ENCODE measurements at regions not wholly inside any gene's neighbourhood (a gene's known extent, or its start where the extent isn't known, plus 50 kb on each side); places are given as distances from the start of the nearest gene placed in this dataset.

DNA sequence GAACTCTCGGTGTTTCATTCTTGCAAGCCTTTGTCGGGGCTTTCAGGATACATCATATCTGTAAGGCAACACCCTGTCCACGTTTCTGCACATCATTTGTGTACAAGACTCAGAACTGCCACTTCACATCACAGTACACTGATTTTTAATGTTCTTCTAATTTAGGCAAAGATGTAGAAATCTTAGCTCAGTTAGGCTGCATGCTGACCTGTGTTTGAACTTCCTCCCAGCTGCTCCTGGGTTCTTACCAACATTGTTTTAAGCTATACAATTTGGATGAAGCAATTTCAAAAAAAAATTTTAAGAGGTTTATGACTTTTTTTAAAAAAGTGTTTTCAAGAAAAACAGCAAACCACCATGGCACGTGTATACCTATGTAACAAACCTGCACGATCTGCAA, 1047.9 kb upstream of the SLC10A2 start:
- Mint-ChIP-seq H3K27ac (no peak overlapping the region), H3K9me3 (peaks cover 0 to 17% (median 2%) of the 10 kb centered on the region in 11 donors), H3K27me3 (no peaks in the 10 kb centered on the region), H3K36me3 (no peaks in the 10 kb centered on the region), H3K4me3 (no peak overlapping the region), H3K4me1 (no peaks in the 10 kb centered on the region)
- H3K36me3 ChIP-seq (ENCODE audit: control insufficient read depth in 2 of 3, insufficient read depth in 3 of 3, low read length in 3 of 3): no peaks in the 10 kb centered on the region
- H3K4me1 ChIP-seq (ENCODE audit: control insufficient read depth in 2 of 2, insufficient read depth in 2 of 2, low read length in 2 of 2): no peaks in the 10 kb centered on the region
- ATAC-seq (no peak), DNase-seq (no peak)
- no peak overlapping the region for H3K4me3 ChIP-seq (ENCODE audit: low read length)
- CTCF ChIA-PET: no interaction called here
- intact Hi-C loops (cut with micrococcal nuclease): no loop called here
- POLR2A ChIA-PET: no interaction called here
- no peaks in the 10 kb centered on the region for H3K9me3 ChIP-seq (ENCODE audit: control insufficient read depth in 2 of 3, low read length in 3 of 3)
- no peaks in the 10 kb centered on the region for H3K27me3 ChIP-seq (ENCODE audit: control insufficient read depth in 2 of 2, insufficient read depth in 2 of 2, low read length in 2 of 2)
- no peak overlapping the region for H3K27ac ChIP-seq (ENCODE audit: low read depth, low read length)

DNA sequence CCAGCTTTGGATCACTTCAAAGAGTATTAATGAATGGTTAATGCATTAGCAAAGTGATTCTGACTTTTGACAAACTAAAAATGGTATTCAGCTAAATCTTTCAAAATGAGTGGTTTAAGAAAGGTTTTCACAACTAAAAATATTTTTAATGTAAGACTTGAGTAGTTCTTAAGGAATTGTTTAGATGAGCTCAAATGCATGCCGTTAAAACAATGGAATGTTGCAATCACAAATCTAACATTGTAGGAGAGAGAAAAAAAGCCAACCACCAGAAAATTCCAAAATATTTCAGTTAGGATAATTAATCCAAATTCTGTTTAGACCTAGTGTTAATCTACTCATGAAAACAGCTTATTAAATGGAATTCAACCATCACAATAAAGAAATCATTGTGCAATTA, 1044.8 kb upstream of the SLC10A2 start:
- DNase-seq (no peak), ATAC-seq (no peak)
- Mint-ChIP-seq H3K36me3 (no peaks in the 10 kb centered on the region), H3K9me3 (peaks cover 0 to 20% (median 3%) of the 10 kb centered on the region in 11 donors), H3K27me3 (no peaks in the 10 kb centered on the region), H3K4me1 (no peaks in the 10 kb centered on the region), H3K4me3 (no peak overlapping the region), H3K27ac (no peak overlapping the region)
- Histone ChIP-seq H3K27me3 (ENCODE audit: control insufficient read depth in 2 of 2, insufficient read depth in 2 of 2, low read length in 2 of 2) (no peaks in the 10 kb centered on the region), H3K27ac (ENCODE audit: low read depth, low read length) (no peak overlapping the region), H3K4me3 (ENCODE audit: low read length) (no peak overlapping the region), H3K4me1 (ENCODE audit: control insufficient read depth in 2 of 2, insufficient read depth in 2 of 2, low read length in 2 of 2) (no peaks in the 10 kb centered on the region), H3K36me3 (ENCODE audit: control insufficient read depth in 2 of 3, insufficient read depth in 3 of 3, low read length in 3 of 3) (no peaks in the 10 kb centered on the region), H3K9me3 (ENCODE audit: control insufficient read depth in 2 of 3, low read length in 3 of 3) (no peaks in the 10 kb centered on the region)
- intact Hi-C loops (cut with micrococcal nuclease): no loop called here
- CTCF ChIA-PET: no interaction called here
- POLR2A ChIA-PET: no interaction called here

DNA sequence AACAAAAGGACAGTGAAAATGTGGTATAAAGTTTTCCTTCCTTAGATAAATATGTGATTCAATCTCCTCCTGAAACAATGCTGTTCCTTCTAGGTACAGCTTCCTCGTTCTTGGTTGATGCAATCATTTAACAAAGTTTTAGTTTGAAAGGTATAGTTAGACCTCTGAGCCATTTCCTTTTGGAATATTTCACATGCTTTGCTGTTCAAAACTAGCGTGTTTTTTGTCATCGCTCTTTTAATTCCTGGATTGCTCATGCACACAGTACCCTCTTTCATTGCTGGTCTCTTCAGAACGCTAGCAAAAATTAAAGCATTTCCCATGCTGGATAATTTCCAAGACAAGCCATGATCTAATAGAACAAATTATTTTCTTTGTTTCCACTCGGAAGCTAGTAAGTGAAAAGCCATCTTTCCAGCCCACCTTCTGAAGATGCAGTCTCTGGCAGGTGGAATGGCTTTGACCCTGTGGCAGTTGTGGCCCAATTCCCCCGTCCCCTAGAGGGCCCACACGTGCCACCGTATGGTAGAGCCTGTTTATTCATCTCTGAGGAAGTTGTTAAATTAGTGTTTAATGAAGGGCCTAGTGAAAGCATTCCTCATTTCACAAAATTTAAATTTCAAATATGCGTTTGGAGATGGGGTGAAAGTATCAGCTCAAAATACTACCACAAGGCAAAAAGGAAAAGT, 1040.6 kb upstream of the SLC10A2 start:
- Histone ChIP-seq H3K4me1 (ENCODE audit: control insufficient read depth in 2 of 2, insufficient read depth in 2 of 2, low read length in 2 of 2) (no peaks in the 10 kb centered on the region), H3K9me3 (ENCODE audit: control insufficient read depth in 2 of 3, low read length in 3 of 3) (no peaks in the 10 kb centered on the region), H3K27ac (ENCODE audit: low read depth, low read length) (no peak overlapping the region), H3K27me3 (ENCODE audit: control insufficient read depth in 2 of 2, insufficient read depth in 2 of 2, low read length in 2 of 2) (no peaks in the 10 kb centered on the region), H3K4me3 (ENCODE audit: low read length) (no peak overlapping the region), H3K36me3 (ENCODE audit: control insufficient read depth in 2 of 3, insufficient read depth in 3 of 3, low read length in 3 of 3) (no peaks in the 10 kb centered on the region)
- H3K36me3 Mint-ChIP-seq: no peaks in the 10 kb centered on the region
- ChIA-PET POLR2A (no interaction called here), CTCF (no interaction called here)
- no peaks in the 10 kb centered on the region for H3K27me3 Mint-ChIP-seq
- DNase-seq: no peak
- no peak for ATAC-seq
- intact Hi-C loops (cut with micrococcal nuclease): no loop called here
- H3K27ac Mint-ChIP-seq: no peak overlapping the region
- no peaks in the 10 kb centered on the region for H3K4me1 Mint-ChIP-seq
- H3K9me3 Mint-ChIP-seq: peaks cover 0 to 20% (median 7%) of the 10 kb centered on the region in 11 donors
- H3K4me3 Mint-ChIP-seq: no peak overlapping the region

DNA sequence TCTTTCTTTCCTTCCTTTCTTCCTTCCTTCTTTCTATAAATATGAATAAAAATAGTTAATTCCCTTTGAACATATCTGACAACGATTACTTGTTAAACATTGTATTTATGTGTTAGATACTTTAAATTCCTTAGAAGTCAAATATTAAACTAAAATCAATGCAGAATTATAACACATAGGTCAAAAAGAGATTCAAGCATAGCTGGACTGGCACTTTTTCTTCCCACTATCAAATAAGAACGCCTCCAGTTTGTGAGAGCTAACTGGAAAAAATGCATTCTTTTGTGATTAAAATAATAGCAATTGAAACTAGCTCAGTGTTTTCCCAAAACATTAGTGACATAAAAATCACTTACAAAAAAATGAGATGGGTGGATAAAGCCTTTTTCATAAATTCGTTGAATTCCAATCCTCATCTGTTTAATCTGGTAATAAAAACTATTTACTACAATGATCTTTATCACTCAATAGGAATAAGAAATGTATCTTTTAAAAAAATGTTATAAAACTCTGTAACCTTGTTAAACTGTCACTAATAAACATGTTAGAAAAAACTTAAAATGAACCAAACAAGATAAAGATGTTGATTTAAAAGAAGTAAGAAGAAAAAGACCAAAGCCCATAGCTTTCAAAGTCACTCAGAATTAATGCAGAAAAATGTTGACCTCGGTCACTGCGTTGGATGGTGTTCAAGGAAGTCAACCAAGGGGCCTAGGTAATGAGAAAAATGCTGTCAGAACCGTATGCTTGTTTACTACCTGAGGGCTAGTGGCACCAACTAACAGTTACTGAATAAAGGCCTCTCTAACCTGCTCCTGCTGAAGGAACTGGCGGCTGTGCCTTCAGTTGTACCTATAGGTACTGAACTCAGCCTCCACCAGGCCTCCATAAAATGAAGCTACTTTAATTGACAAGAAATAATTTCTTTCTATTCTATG, 1039.5 kb upstream of the SLC10A2 start:
- H3K27ac Mint-ChIP-seq: no peak overlapping the region
- DNase-seq (no peak), ATAC-seq (no peak)
- no peaks in the 10 kb centered on the region for H3K27me3 ChIP-seq (ENCODE audit: control insufficient read depth in 2 of 2, insufficient read depth in 2 of 2, low read length in 2 of 2)
- intact Hi-C loops (cut with micrococcal nuclease): no loop called here
- POLR2A ChIA-PET: no interaction called here
- no peaks in the 10 kb centered on the region for H3K4me1 Mint-ChIP-seq
- H3K36me3 Mint-ChIP-seq: no peaks in the 10 kb centered on the region
- no peak overlapping the region for H3K4me3 ChIP-seq (ENCODE audit: low read length)
- H3K36me3 ChIP-seq (ENCODE audit: control insufficient read depth in 2 of 3, insufficient read depth in 3 of 3, low read length in 3 of 3): no peaks in the 10 kb centered on the region
- CTCF ChIA-PET: no interaction called here
- no peaks in the 10 kb centered on the region for H3K27me3 Mint-ChIP-seq
- peaks cover 0 to 20% (median 7%) of the 10 kb centered on the region in 11 donors for H3K9me3 Mint-ChIP-seq
- no peaks in the 10 kb centered on the region for H3K9me3 ChIP-seq (ENCODE audit: control insufficient read depth in 2 of 3, low read length in 3 of 3)
- H3K27ac ChIP-seq (ENCODE audit: low read depth, low read length): no peak overlapping the region
- H3K4me3 Mint-ChIP-seq: no peak overlapping the region
- no peaks in the 10 kb centered on the region for H3K4me1 ChIP-seq (ENCODE audit: control insufficient read depth in 2 of 2, insufficient read depth in 2 of 2, low read length in 2 of 2)

DNA sequence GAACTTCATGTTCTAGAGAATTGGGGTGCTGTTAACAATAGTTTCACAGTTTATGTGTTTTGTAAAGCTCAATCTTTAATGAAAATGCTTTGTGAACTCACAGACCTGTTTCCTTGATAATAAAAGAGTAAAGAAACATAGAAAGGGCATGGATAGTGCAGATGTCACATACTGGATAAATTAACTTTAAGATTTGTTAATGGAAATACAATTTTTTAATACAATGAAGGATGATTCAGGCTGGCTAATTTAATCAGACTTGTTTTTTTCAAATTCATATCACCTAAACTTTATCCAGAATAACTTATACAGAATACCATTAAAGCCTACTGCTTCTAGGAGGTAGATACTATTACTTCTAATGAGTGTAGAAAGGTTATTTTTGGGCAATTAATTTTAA, 1033.5 kb upstream of the SLC10A2 start:
- H3K4me3 ChIP-seq (ENCODE audit: low read length): no peak overlapping the region
- no peaks in the 10 kb centered on the region for H3K36me3 Mint-ChIP-seq
- no peaks in the 10 kb centered on the region for H3K4me1 Mint-ChIP-seq
- no peak overlapping the region for H3K4me3 Mint-ChIP-seq
- no peaks in the 10 kb centered on the region for H3K27me3 Mint-ChIP-seq
- intact Hi-C loops (cut with micrococcal nuclease): no loop called here
- ATAC-seq (no peak), DNase-seq (no peak)
- no peaks in the 10 kb centered on the region for H3K27me3 ChIP-seq (ENCODE audit: control insufficient read depth in 2 of 2, insufficient read depth in 2 of 2, low read length in 2 of 2)
- H3K36me3 ChIP-seq (ENCODE audit: control insufficient read depth in 2 of 3, insufficient read depth in 3 of 3, low read length in 3 of 3): no peaks in the 10 kb centered on the region
- POLR2A ChIA-PET: no interaction called here
- no peaks in the 10 kb centered on the region for H3K4me1 ChIP-seq (ENCODE audit: control insufficient read depth in 2 of 2, insufficient read depth in 2 of 2, low read length in 2 of 2)
- H3K27ac ChIP-seq (ENCODE audit: low read depth, low read length): no peak overlapping the region
- H3K9me3 Mint-ChIP-seq: peaks cover 0 to 19% (median 6%) of the 10 kb centered on the region in 11 donors
- H3K9me3 ChIP-seq (ENCODE audit: control insufficient read depth in 2 of 3, low read length in 3 of 3): no peaks in the 10 kb centered on the region
- H3K27ac Mint-ChIP-seq: no peak overlapping the region
- CTCF ChIA-PET: no interaction called here

DNA sequence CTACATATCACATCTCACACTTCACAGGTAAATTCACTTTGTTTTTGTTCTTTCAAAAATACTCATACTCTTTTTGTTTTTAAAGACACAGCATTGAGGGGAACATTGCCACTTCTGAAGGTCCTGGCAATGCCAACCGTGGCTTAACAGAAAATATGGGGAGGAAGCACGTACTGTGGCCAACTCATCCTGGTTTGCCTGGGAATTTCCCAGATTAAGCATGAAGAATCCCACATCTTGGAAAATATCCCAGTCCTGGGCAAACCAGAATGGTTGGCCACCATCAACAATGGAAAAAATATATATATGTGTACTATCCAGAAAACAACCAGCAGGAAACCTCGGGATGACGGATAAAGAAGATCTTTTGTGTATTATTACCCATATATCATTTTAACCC, 1032.2 kb upstream of the SLC10A2 start:
- Mint-ChIP-seq H3K27ac (no peak overlapping the region), H3K27me3 (no peaks in the 10 kb centered on the region), H3K9me3 (peaks cover 0 to 19% (median 6%) of the 10 kb centered on the region in 11 donors), H3K4me3 (no peak overlapping the region), H3K4me1 (no peaks in the 10 kb centered on the region), H3K36me3 (no peaks in the 10 kb centered on the region)
- Histone ChIP-seq H3K9me3 (ENCODE audit: control insufficient read depth in 2 of 3, low read length in 3 of 3) (no peaks in the 10 kb centered on the region), H3K4me3 (ENCODE audit: low read length) (no peak overlapping the region), H3K27me3 (ENCODE audit: control insufficient read depth in 2 of 2, insufficient read depth in 2 of 2, low read length in 2 of 2) (no peaks in the 10 kb centered on the region), H3K27ac (ENCODE audit: low read depth, low read length) (no peak overlapping the region), H3K4me1 (ENCODE audit: control insufficient read depth in 2 of 2, insufficient read depth in 2 of 2, low read length in 2 of 2) (no peaks in the 10 kb centered on the region), H3K36me3 (ENCODE audit: control insufficient read depth in 2 of 3, insufficient read depth in 3 of 3, low read length in 3 of 3) (no peaks in the 10 kb centered on the region)
- DNase-seq: no peak
- ATAC-seq: no peak
- intact Hi-C loops (cut with micrococcal nuclease): no loop called here
- POLR2A ChIA-PET: interaction anchor here (0.6 kb wide), 1 partner anchor 975 kb away, joined by 3 read pairs; no protein-coding TSS in a partner anchor
- CTCF ChIA-PET: no interaction called here

DNA sequence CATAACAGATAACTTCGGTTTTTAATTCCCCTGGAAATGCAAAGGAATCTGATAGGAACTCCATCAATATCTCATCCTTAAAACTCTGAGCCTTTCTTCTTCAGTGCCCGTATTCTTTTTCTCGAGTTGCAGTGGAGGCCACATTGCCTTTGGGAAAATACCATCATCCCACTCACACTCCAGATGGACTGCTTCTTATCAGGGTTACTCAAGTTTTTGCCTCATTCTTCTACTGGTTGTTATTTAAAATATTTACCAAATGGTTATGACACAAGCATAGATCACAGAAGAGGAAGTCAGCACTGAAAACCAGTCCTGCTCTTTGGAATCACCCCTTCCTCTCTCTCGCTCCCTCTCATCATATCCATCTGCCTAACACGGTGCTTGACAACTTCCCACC, 1020.5 kb upstream of the SLC10A2 start:
- CTCF ChIA-PET: no interaction called here

More for the DNA sequence above, 1020.5 kb upstream of the SLC10A2 start:
- Mint-ChIP-seq H3K4me1 (no peaks in the 10 kb centered on the region), H3K9me3 (peaks cover 0 to 22% (median 10%) of the 10 kb centered on the region in 11 donors), H3K27ac (no peak overlapping the region), H3K27me3 (no peaks in the 10 kb centered on the region), H3K36me3 (peaks cover 0 to 8% (median 0%) of the 10 kb centered on the region in 5 donors), H3K4me3 (no peak overlapping the region)
- intact Hi-C loops (cut with micrococcal nuclease): no loop called here
- DNase-seq: no peak
- H3K36me3 ChIP-seq (ENCODE audit: control insufficient read depth in 2 of 3, insufficient read depth in 3 of 3, low read length in 3 of 3): no peaks in the 10 kb centered on the region
- POLR2A ChIA-PET: no interaction called here
- ATAC-seq: no peak
- no peak overlapping the region for H3K4me3 ChIP-seq (ENCODE audit: low read length)
- H3K27ac ChIP-seq (ENCODE audit: low read depth, low read length): no peak overlapping the region
- no peaks in the 10 kb centered on the region for H3K27me3 ChIP-seq (ENCODE audit: control insufficient read depth in 2 of 2, insufficient read depth in 2 of 2, low read length in 2 of 2)
- peaks cover 0 to 4% (median 0%) of the 10 kb centered on the region in 3 experiments for H3K9me3 ChIP-seq (ENCODE audit: control insufficient read depth in 2 of 3, low read length in 3 of 3)
- H3K4me1 ChIP-seq (ENCODE audit: control insufficient read depth in 2 of 2, insufficient read depth in 2 of 2, low read length in 2 of 2): no peaks in the 10 kb centered on the region
